Effector memory CD4-positive, alpha-beta T cell (primary cell): ENCODE measurements at regions not wholly inside any gene's neighbourhood (a gene's known extent, or its start where the extent isn't known, plus 50 kb on each side); places are given as distances from the start of the nearest gene placed in this dataset.

Experiments used
- DNase-seq, 3 donors: peaks; one replicate each; pipeline ENCODE4 v3.0.0-alpha.2; 2020
- H3K27ac ChIP-seq: 2 replicates; pipeline ENCODE4 v1.7.0; 2013; ENCODE audit warnings: mild to moderate bottlenecking, low read length, moderate library complexity; ENCODE audit not compliant: insufficient read depth, poor library complexity, severe bottlenecking
- H3K27me3 ChIP-seq: replicated peaks from 2 replicates; pipeline ENCODE4 v1.7.0; 2013; ENCODE audit warnings: mild to moderate bottlenecking, low read length; ENCODE audit not compliant: insufficient read depth, control insufficient read depth, poor library complexity, severe bottlenecking
- H3K36me3 ChIP-seq: 2 replicates; pipeline ENCODE4 v1.7.0; 2013; ENCODE audit warnings: mild to moderate bottlenecking, low read length, moderate library complexity; ENCODE audit not compliant: control insufficient read depth, insufficient read depth
- H3K4me1 ChIP-seq: 2 replicates; pipeline ENCODE4 v1.7.0; 2013; ENCODE audit warnings: low read length, mild to moderate bottlenecking; ENCODE audit not compliant: control insufficient read depth, insufficient read depth, poor library complexity, severe bottlenecking
- H3K4me3 ChIP-seq: 2 replicates; pipeline ENCODE4 v1.7.0; 2013; ENCODE audit warnings: low read length, low read depth, mild to moderate bottlenecking; ENCODE audit not compliant: insufficient read depth, poor library complexity, severe bottlenecking
- H3K9me3 ChIP-seq: 2 replicates; pipeline ENCODE4 v1.7.0; 2013; ENCODE audit warnings: mild to moderate bottlenecking, low read length, moderate library complexity; ENCODE audit not compliant: control insufficient read depth

GRCh38 chr15:91538782-91539181 is 314.7 kb upstream of the SLCO3A1 start:
- H3K27ac ChIP-seq, result no peak overlapping the region
- no peaks in the 10 kb centered on the region for H3K9me3 ChIP-seq
- H3K27me3 ChIP-seq, result no peaks in the 10 kb centered on the region
- H3K4me3 ChIP-seq, result no peak overlapping the region
- H3K36me3 ChIP-seq, result no peaks in the 10 kb centered on the region
- no peak for DNase-seq
- H3K4me1 ChIP-seq, result no peaks in the 10 kb centered on the region

- Histone ChIP-seq H3K9me3 (no peaks in the 10 kb centered on the region), H3K27me3 (no peaks in the 10 kb centered on the region), H3K4me1 (no peaks in the 10 kb centered on the region), H3K36me3 (no peaks in the 10 kb centered on the region), H3K4me3 (no peak overlapping the region), H3K27ac (no peak overlapping the region)
- DNase-seq, result no peak
Observed at GRCh38 chr15:91541286-91541685, 312.2 kb upstream of the SLCO3A1 start.

GRCh38 chr15:91542226-91542625 is 311.3 kb upstream of the SLCO3A1 start:
- no peak overlapping the region for H3K4me3 ChIP-seq
- DNase-seq, result no peak
- H3K27me3 ChIP-seq, result no peaks in the 10 kb centered on the region
- H3K36me3 ChIP-seq, result no peaks in the 10 kb centered on the region
- H3K9me3 ChIP-seq, result no peaks in the 10 kb centered on the region
- no peaks in the 10 kb centered on the region for H3K4me1 ChIP-seq
- no peak overlapping the region for H3K27ac ChIP-seq

GRCh38 chr15:91547356-91547755 is 306.2 kb upstream of the SLCO3A1 start:
- Histone ChIP-seq H3K36me3 (no peaks in the 10 kb centered on the region), H3K4me1 (no peaks in the 10 kb centered on the region), H3K27ac (no peak overlapping the region), H3K4me3 (no peak overlapping the region), H3K9me3 (no peaks in the 10 kb centered on the region), H3K27me3 (no peaks in the 10 kb centered on the region)
- no peak for DNase-seq

- Histone ChIP-seq H3K27ac (no peak overlapping the region), H3K27me3 (no peaks in the 10 kb centered on the region), H3K4me1 (no peaks in the 10 kb centered on the region), H3K36me3 (no peaks in the 10 kb centered on the region), H3K9me3 (no peaks in the 10 kb centered on the region), H3K4me3 (no peak overlapping the region)
- no peak for DNase-seq
Observed at GRCh38 chr15:91548549-91548948, 305.0 kb upstream of the SLCO3A1 start.

- DNase-seq, result no peak
- Histone ChIP-seq H3K27me3 (no peaks in the 10 kb centered on the region), H3K36me3 (no peaks in the 10 kb centered on the region), H3K4me1 (no peaks in the 10 kb centered on the region), H3K4me3 (no peak overlapping the region), H3K9me3 (no peaks in the 10 kb centered on the region), H3K27ac (no peak overlapping the region)
Observed at GRCh38 chr15:91549581-91549980, 303.9 kb upstream of the SLCO3A1 start.

GRCh38 chr15:91552555-91552954 is 301.0 kb upstream of the SLCO3A1 start:
- no peaks in the 10 kb centered on the region for H3K36me3 ChIP-seq
- H3K4me3 ChIP-seq, result no peak overlapping the region
- no peak for DNase-seq
- H3K27me3 ChIP-seq, result no peaks in the 10 kb centered on the region
- no peaks in the 10 kb centered on the region for H3K9me3 ChIP-seq
- H3K27ac ChIP-seq, result no peak overlapping the region
- H3K4me1 ChIP-seq, result no peaks in the 10 kb centered on the region

- H3K36me3 ChIP-seq, result no peaks in the 10 kb centered on the region
- DNase-seq, result no peak
- no peak overlapping the region for H3K27ac ChIP-seq
- H3K27me3 ChIP-seq, result no peaks in the 10 kb centered on the region
- H3K4me1 ChIP-seq, result no peaks in the 10 kb centered on the region
- H3K9me3 ChIP-seq, result no peaks in the 10 kb centered on the region
- H3K4me3 ChIP-seq, result no peak overlapping the region
Observed at GRCh38 chr15:91553196-91553854, 300.2 kb upstream of the SLCO3A1 start.

GRCh38 chr15:91555312-91555711 is 298.2 kb upstream of the SLCO3A1 start:
- no peak overlapping the region for H3K4me3 ChIP-seq
- no peaks in the 10 kb centered on the region for H3K4me1 ChIP-seq
- no peaks in the 10 kb centered on the region for H3K9me3 ChIP-seq
- H3K36me3 ChIP-seq, result no peaks in the 10 kb centered on the region
- no peak for DNase-seq
- no peak overlapping the region for H3K27ac ChIP-seq
- H3K27me3 ChIP-seq, result no peaks in the 10 kb centered on the region

- Histone ChIP-seq H3K36me3 (no peaks in the 10 kb centered on the region), H3K4me1 (no peaks in the 10 kb centered on the region), H3K4me3 (no peak overlapping the region), H3K27ac (no peak overlapping the region), H3K9me3 (no peaks in the 10 kb centered on the region), H3K27me3 (no peaks in the 10 kb centered on the region)
- DNase-seq, result no peak
Observed at GRCh38 chr15:91556926-91557325, 296.6 kb upstream of the SLCO3A1 start.
